Trophoblast cell (in vitro differentiated cells and primary cell): ENCODE measurements at regions not wholly inside any gene's neighbourhood (a gene's known extent, or its start where the extent isn't known, plus 50 kb on each side); places are given as distances from the start of the nearest gene placed in this dataset.

Experiments
- DNase-seq, 2 donors: peaks; one replicate each; pipeline ENCODE4 v3.0.0-alpha.2; 2016
- H2AFZ ChIP-seq: 2 replicates; pipeline ENCODE4 v1.6.1; 2013; ENCODE audit warnings: low read length, moderate library complexity, mild to moderate bottlenecking; ENCODE audit not compliant: insufficient read depth, poor library complexity
- H2AK5ac ChIP-seq: 2 replicates; pipeline ENCODE4 v1.6.1; 2013; ENCODE audit warnings: mild to moderate bottlenecking, low read length
- H2BK120ac ChIP-seq: 2 replicates; pipeline ENCODE4 v1.6.1; 2013; ENCODE audit warnings: low read length, mild to moderate bottlenecking, moderate library complexity; ENCODE audit not compliant: insufficient read depth, poor library complexity
- H2BK12ac ChIP-seq: 2 replicates; pipeline ENCODE4 v1.6.1; 2013; ENCODE audit warnings: mild to moderate bottlenecking, low read length, moderate library complexity
- H2BK5ac ChIP-seq: 2 replicates; pipeline ENCODE4 v1.6.1; 2013; ENCODE audit warnings: low read length, low read depth, moderate library complexity, mild to moderate bottlenecking; ENCODE audit not compliant: poor library complexity
- H3K14ac ChIP-seq: 2 replicates; pipeline ENCODE4 v1.6.1; 2013; ENCODE audit warnings: mild to moderate bottlenecking, low read length
- H3K18ac ChIP-seq: 2 replicates; pipeline ENCODE4 v1.6.1; 2013; ENCODE audit warnings: mild to moderate bottlenecking, low read length
- H3K23ac ChIP-seq: 2 replicates; pipeline ENCODE4 v1.6.1; 2013; ENCODE audit warnings: low read length
- H3K27ac ChIP-seq: 2 replicates; pipeline ENCODE4 v1.5.1; 2013; ENCODE audit warnings: low read depth, mild to moderate bottlenecking, inconsistent platforms, low read length, moderate library complexity
- H3K27me3 ChIP-seq: 2 replicates; pipeline ENCODE4 v1.6.1; 2013; ENCODE audit warnings: inconsistent platforms, mild to moderate bottlenecking, low read length, moderate library complexity; ENCODE audit not compliant: insufficient read depth
- H3K36me3 ChIP-seq, 2 experiments: 1 replicate in 1 of 2; 2 replicates in 1 of 2; pipeline ENCODE4 v1.6.1; 2013; ENCODE audit warnings: low read length in 2 of 2, mild to moderate bottlenecking in 2 of 2, moderate library complexity in 1 of 2; ENCODE audit not compliant: insufficient read depth in 2 of 2, control insufficient read depth in 1 of 2
- H3K4ac ChIP-seq: 2 replicates; pipeline ENCODE4 v1.6.1; 2013; ENCODE audit warnings: low read depth, mild to moderate bottlenecking, low read length, moderate library complexity
- H3K4me1 ChIP-seq, 2 experiments: 1 replicate in 1 of 2; 2 replicates in 1 of 2; pipeline ENCODE4 v1.6.1; 2013; ENCODE audit warnings: low read length in 2 of 2, mild to moderate bottlenecking in 2 of 2, moderate library complexity in 1 of 2; ENCODE audit not compliant: insufficient read depth in 2 of 2, control insufficient read depth in 1 of 2
- H3K4me2 ChIP-seq: 2 replicates; pipeline ENCODE4 v1.6.1; 2013; ENCODE audit warnings: inconsistent platforms, mild to moderate bottlenecking, low read length, moderate library complexity
- H3K4me3 ChIP-seq: 2 replicates; pipeline ENCODE4 v1.5.1; 2013; ENCODE audit warnings: mild to moderate bottlenecking, low read depth, low read length, inconsistent platforms
- H3K79me1 ChIP-seq: one replicate; pipeline ENCODE4 v1.6.1; 2013; ENCODE audit warnings: low read length
- H3K79me2 ChIP-seq: 2 replicates; pipeline ENCODE4 v1.6.1; 2013; ENCODE audit warnings: low read length, mild to moderate bottlenecking; ENCODE audit not compliant: control insufficient read depth, insufficient read depth, poor library complexity
- H3K9ac ChIP-seq: 2 replicates; pipeline ENCODE4 v1.6.1; 2013; ENCODE audit warnings: mild to moderate bottlenecking, low read length
- H3K9me3 ChIP-seq: 2 replicates; pipeline ENCODE4 v1.6.1; 2013; ENCODE audit warnings: low read depth, mild to moderate bottlenecking, control low read depth, inconsistent platforms, low read length; ENCODE audit not compliant: insufficient read depth
- H4K12ac ChIP-seq: 2 replicates; pipeline ENCODE4 v1.6.1; 2013; ENCODE audit warnings: low read depth, mild to moderate bottlenecking, low read length, moderate library complexity
- H4K8ac ChIP-seq: 2 replicates; pipeline ENCODE4 v1.6.1; 2013; ENCODE audit warnings: low read depth, mild to moderate bottlenecking, low read length, moderate library complexity
- H4K91ac ChIP-seq: one replicate; pipeline ENCODE4 v1.6.1; 2013; ENCODE audit warnings: low read depth, mild to moderate bottlenecking, low read length, moderate library complexity
- WGBS: extraction: QIAGEN DNeasy Blood & Tissue Kit; methylation state at CpG from one replicate; pipeline ENCODE4 v1.1.7; 2013; ENCODE audit warnings: missing lambda C conversion rate; ENCODE audit not compliant: insufficient read length, insufficient coverage; ENCODE audit errors: extremely low coverage; 5-methylcytosine and 5-hydroxymethylcytosine counted together

DNA sequence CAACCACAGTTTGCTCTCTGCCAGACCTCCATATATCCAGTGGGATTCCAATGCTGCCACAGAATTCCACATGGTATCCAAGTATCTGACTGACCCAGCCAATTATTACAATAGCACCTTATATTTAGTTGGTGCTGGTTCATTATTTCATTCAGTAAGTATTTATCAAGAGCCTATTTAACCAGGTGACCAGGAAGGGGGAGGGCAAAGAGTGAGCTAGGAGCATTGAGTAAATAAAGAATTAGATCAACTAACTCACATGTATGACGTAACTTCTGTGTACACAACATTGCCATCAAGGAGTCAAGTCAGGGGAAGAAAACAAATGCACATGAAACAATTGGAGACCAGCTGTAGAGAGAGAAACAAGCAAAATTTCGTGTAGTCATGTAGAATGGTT lies 207.1 kb upstream of the PAPPA start:
- no peak overlapping the region for H3K23ac ChIP-seq

DNA sequence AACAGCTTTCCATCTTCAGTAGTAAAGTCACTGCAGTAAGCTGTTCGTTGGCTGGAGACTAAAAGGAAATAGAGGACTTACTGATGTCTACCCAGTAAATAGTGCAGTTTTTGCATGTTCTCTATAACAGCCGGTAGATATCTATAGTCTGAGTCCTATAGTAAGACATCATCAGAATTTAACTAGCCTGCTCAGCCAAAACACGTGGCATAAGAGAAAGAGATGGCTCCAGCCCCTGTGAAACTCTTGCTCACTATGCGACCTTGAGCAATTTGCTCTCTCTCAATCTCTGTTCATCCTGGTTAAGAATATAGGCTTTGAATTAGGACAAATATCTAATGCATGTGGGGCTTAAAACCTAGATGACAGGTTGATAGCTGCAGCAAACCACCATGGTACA lies 201.6 kb upstream of the PAPPA start:
- Histone ChIP-seq H2AK5ac (no peak overlapping the region), H3K36me3 (no peaks in the 10 kb centered on the region), H3K18ac (no peak overlapping the region), H2BK12ac (no peak overlapping the region), H3K9ac (no peak overlapping the region), H2AFZ (no peak overlapping the region), H2BK120ac (no peak overlapping the region), H3K4me3 (no peak overlapping the region), H3K27me3 (no peaks in the 10 kb centered on the region), H3K27ac (no peak overlapping the region), H3K4me1 (peaks cover 2 to 3% of the 10 kb centered on the region in 2 experiments), H3K9me3 (no peaks in the 10 kb centered on the region), H4K12ac (no peak overlapping the region), H3K14ac (no peak overlapping the region), H4K8ac (no peak overlapping the region), H3K4ac (no peak overlapping the region), H3K79me1 (peaks cover 1% of the 10 kb centered on the region), H2BK5ac (no peak overlapping the region), H3K4me2 (no peak overlapping the region), H3K23ac (no peak overlapping the region), H4K91ac (no peak overlapping the region), H3K79me2 (no peaks in the 10 kb centered on the region)
- DNase-seq: no peak
- no CpG with 5 or more reads among the region's 4 CpGs for WGBS

More for the DNA sequence above, 207.1 kb upstream of the PAPPA start:
- H4K12ac ChIP-seq: no peak overlapping the region
- no peak overlapping the region for H3K4me2 ChIP-seq
- peak overlapping the region; percentile 89 for H2AK5ac ChIP-seq
- no peak overlapping the region for H3K4me3 ChIP-seq
- H2BK12ac ChIP-seq: peak overlapping the region; percentile 98
- peaks cover 1% of the 10 kb centered on the region for H3K79me2 ChIP-seq
- H3K9me3 ChIP-seq: no peaks in the 10 kb centered on the region
- H3K14ac ChIP-seq: peak overlapping the region; percentile 65
- no peak overlapping the region for H2AFZ ChIP-seq
- no peaks in the 10 kb centered on the region for H3K27me3 ChIP-seq
- H3K4me1 ChIP-seq: peaks cover 4 to 12% of the 10 kb centered on the region in 2 experiments
- peak overlapping the region; percentile 82 for H2BK5ac ChIP-seq
- H3K4ac ChIP-seq: peak overlapping the region; percentile 72
- peaks cover 21% of the 10 kb centered on the region for H3K79me1 ChIP-seq
- no CpG with 5 or more reads among the region's 2 CpGs for WGBS
- DNase-seq: no peak
- H2BK120ac ChIP-seq: peak overlapping the region; percentile 84
- H3K18ac ChIP-seq: no peak overlapping the region
- H3K27ac ChIP-seq: no peak overlapping the region
- no peaks in the 10 kb centered on the region for H3K36me3 ChIP-seq
- H4K91ac ChIP-seq: peak overlapping the region; percentile 70
- H4K8ac ChIP-seq: peak overlapping the region; percentile 47
- H3K9ac ChIP-seq: no peak overlapping the region

DNA sequence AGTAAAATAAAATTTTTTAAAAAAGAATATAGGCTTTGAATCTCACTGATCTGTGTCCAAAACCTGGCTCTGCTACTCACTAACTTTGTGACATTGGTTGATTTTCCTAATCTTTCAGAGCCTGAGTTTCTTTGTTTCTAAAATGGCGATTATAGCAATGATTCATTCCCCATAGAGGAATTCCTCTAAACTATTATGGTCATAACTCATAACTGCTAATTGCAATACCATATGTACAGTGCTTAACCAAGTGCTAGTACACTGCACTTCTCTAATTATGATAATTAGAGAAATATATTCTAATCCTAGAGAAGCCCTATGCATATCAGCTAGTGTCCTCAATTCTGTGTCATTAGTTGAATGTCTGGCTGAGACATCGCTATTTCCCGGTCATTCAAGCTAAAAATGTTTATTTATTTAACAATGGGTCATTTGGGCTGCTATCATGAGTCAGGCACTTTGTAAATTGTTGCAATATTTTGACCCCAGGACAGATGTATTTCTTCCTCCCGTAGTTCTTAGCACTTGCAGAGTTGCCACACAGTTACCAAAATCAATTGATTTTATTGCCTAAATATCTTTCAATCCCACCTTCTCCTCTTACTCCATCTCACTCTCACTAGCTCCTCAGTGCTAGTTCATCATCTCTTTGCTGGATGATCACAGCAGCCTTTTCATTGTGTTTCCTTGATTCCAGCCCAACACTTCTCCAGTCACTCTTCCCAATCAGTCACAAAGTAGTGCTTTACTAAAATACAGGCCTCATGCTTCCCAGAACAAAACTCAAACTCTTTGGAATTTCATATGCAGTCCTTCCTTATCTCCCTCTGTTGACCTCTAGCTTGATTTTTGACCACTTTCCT lies 200.9 kb upstream of the PAPPA start:
- no peak overlapping the region for H3K27ac ChIP-seq
- no CpG with 5 or more reads among the region's 4 CpGs for WGBS
- H3K79me1 ChIP-seq: peaks cover 1% of the 10 kb centered on the region
- H2BK5ac ChIP-seq: no peak overlapping the region
- H4K12ac ChIP-seq: no peak overlapping the region
- peaks cover 2 to 3% of the 10 kb centered on the region in 2 experiments for H3K4me1 ChIP-seq
- no peak overlapping the region for H4K91ac ChIP-seq
- H3K4ac ChIP-seq: no peak overlapping the region
- no peak overlapping the region for H2AFZ ChIP-seq
- no peak overlapping the region for H3K4me3 ChIP-seq
- no peaks in the 10 kb centered on the region for H3K9me3 ChIP-seq
- H3K36me3 ChIP-seq: no peaks in the 10 kb centered on the region
- DNase-seq: no peak
- no peak overlapping the region for H3K9ac ChIP-seq
- no peak overlapping the region for H3K18ac ChIP-seq
- no peaks in the 10 kb centered on the region for H3K27me3 ChIP-seq
- H2BK12ac ChIP-seq: no peak overlapping the region
- H2BK120ac ChIP-seq: no peak overlapping the region
- no peak overlapping the region for H3K14ac ChIP-seq
- H3K23ac ChIP-seq: no peak overlapping the region
- no peak overlapping the region for H3K4me2 ChIP-seq
- H2AK5ac ChIP-seq: no peak overlapping the region
- H4K8ac ChIP-seq: no peak overlapping the region
- H3K79me2 ChIP-seq: no peaks in the 10 kb centered on the region

DNA sequence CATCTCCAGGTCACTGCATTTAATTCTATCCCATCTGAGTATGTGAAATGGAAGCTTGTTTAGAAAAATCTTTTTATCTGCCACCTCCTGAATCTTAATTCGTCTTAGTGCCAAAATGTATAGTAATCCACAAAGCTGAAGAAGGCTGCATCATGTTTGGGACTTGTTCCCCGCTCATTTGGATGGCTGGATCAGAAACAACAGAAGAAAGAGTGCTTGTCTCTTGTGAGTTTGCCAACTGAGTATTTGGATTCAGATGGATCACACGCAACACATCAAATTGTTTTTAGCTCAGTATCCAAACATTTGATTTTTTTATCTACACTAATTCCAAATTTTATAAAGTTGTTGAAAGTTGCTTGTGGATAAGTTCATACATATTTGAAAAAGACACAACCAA lies 197.2 kb upstream of the PAPPA start:
- Histone ChIP-seq H3K23ac (no peak overlapping the region), H2BK5ac (no peak overlapping the region), H3K79me1 (no peaks in the 10 kb centered on the region), H2BK12ac (no peak overlapping the region), H3K9me3 (no peaks in the 10 kb centered on the region), H3K27me3 (no peaks in the 10 kb centered on the region), H3K4me3 (no peak overlapping the region), H3K4ac (no peak overlapping the region), H2AFZ (no peak overlapping the region), H3K9ac (no peak overlapping the region), H3K79me2 (no peaks in the 10 kb centered on the region), H2AK5ac (no peak overlapping the region), H3K36me3 (no peaks in the 10 kb centered on the region), H3K27ac (no peak overlapping the region), H3K14ac (no peak overlapping the region), H4K8ac (no peak overlapping the region), H4K91ac (no peak overlapping the region), H4K12ac (no peak overlapping the region), H3K4me2 (no peak overlapping the region), H2BK120ac (no peak overlapping the region), H3K4me1 (no peaks in the 10 kb centered on the region), H3K18ac (no peak overlapping the region)
- no peak for DNase-seq
- no CpG with 5 or more reads among the region's 3 CpGs for WGBS
